ENCODE measurements at regions not wholly inside any gene's neighbourhood (a gene's known extent, or its start where the extent isn't known, plus 50 kb on each side); places are given as distances from the start of the nearest gene placed in this dataset.

DNA sequence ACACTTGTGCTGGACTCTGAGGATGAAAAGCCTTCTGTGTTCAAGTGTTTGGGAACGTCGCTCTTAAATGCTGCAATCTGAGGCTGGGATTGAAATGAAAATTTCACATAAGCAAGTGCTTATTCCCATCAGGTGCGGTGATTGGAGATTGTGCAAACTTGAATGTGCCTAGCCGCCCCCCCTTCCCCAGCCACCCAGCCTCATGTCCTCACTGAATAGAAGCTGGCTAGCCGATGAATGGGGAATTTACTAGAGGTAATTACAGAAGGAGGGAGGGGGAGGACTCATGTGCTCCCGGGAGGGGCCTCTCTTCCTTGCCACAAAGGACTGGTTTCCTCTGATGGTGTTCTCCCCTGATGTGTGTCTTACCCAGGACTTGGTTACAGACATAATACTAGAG lies 544.8 kb upstream of the EEF2KMT start:
- TF ChIP-seq, protein P1, sequence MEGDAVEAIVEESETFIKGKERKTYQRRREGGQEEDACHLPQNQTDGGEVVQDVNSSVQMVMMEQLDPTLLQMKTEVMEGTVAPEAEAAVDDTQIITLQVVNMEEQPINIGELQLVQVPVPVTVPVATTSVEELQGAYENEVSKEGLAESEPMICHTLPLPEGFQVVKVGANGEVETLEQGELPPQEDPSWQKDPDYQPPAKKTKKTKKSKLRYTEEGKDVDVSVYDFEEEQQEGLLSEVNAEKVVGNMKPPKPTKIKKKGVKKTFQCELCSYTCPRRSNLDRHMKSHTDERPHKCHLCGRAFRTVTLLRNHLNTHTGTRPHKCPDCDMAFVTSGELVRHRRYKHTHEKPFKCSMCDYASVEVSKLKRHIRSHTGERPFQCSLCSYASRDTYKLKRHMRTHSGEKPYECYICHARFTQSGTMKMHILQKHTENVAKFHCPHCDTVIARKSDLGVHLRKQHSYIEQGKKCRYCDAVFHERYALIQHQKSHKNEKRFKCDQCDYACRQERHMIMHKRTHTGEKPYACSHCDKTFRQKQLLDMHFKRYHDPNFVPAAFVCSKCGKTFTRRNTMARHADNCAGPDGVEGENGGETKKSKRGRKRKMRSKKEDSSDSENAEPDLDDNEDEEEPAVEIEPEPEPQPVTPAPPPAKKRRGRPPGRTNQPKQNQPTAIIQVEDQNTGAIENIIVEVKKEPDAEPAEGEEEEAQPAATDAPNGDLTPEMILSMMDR (conservative IDR thresholded peaks at IDR 0.05; ENCODE audit: low read depth in 2 of 2), result no peak
- no peak for TF ChIP-seq POLR2AphosphoS5 (IDR thresholded peaks at IDR 0.05; ENCODE audit: low read depth)
- no peak for TF ChIP-seq EZH2phosphoT487 (IDR thresholded peaks at IDR 0.05; ENCODE audit: unreplicated experiment)
